SK-N-SH treated with all-trans-retinoic acid at 6 μM for 48 hours (cell line): ENCODE measurements at regions not wholly inside any gene's neighbourhood (a gene's known extent, or its start where the extent isn't known, plus 50 kb on each side); places are given as distances from the start of the nearest gene placed in this dataset.

Experiments used
- ATAC-seq: fragments of 200-7000 bp; cut with Tn5 transposase; 3 replicates; pipeline ENCODE4 v1.9.1; 2020; ENCODE audit warnings: mild to moderate bottlenecking, moderate library complexity
- ARNTL ChIP-seq: fragments of 450-650 bp; formaldehyde crosslinking; IDR thresholded peaks from 2 replicates; pipeline ENCODE4 v1.5.0; 2020; ENCODE audit warnings: low read depth, mild to moderate bottlenecking, moderate library complexity, borderline replicate concordance
- CREB5 ChIP-seq: fragments of 250-450 bp; sonication (Bioruptor Pico); IDR thresholded peaks from 2 replicates; pipeline ENCODE4 v1.5.1; 2020; ENCODE audit warnings: low read depth, mild to moderate bottlenecking, moderate library complexity
- CSDC2 ChIP-seq: fragments of 250-450 bp; sonication (Bioruptor Pico); IDR thresholded peaks from 2 replicates; pipeline ENCODE4 v1.5.0; 2020; ENCODE audit warnings: mild to moderate bottlenecking, moderate library complexity
- ESRRG ChIP-seq: fragments of 250-450 bp; sonication (Bioruptor Pico); IDR thresholded peaks from 2 replicates; pipeline ENCODE4 v1.6.1; 2021; ENCODE audit warnings: mild to moderate bottlenecking
- GLIS3 ChIP-seq: fragments of 250-450 bp; sonication (Bioruptor Pico); IDR thresholded peaks from 2 replicates; pipeline ENCODE4 v1.5.0; 2020; ENCODE audit warnings: mild to moderate bottlenecking, moderate library complexity
- ISL1 ChIP-seq: fragments of 250-450 bp; sonication (Bioruptor Pico); IDR thresholded peaks from 2 replicates; pipeline ENCODE4 v2.1.2; 2022; ENCODE audit warnings: mild to moderate bottlenecking, moderate library complexity
- OSR1 ChIP-seq: fragments of 250-450 bp; sonication (Bioruptor Pico); IDR thresholded peaks from 2 replicates; pipeline ENCODE4 v1.8.0; 2022; ENCODE audit warnings: moderate library complexity, mild to moderate bottlenecking, inconsistent platforms
- PATZ1 ChIP-seq: fragments of 250-450 bp; sonication (Bioruptor Pico); IDR thresholded peaks from 2 replicates; pipeline ENCODE4 v1.8.0; 2020; ENCODE audit warnings: mild to moderate bottlenecking, moderate library complexity, borderline replicate concordance
- POU6F1 ChIP-seq: fragments of 250-450 bp; sonication (Bioruptor Pico); IDR thresholded peaks from 2 replicates; pipeline ENCODE4 v1.8.0; 2021; ENCODE audit warnings: low read depth, mild to moderate bottlenecking, moderate library complexity, borderline replicate concordance
- SNAI2 ChIP-seq: fragments of 250-450 bp; sonication (Bioruptor Pico); IDR thresholded peaks from 2 replicates; pipeline ENCODE4 v1.5.0; 2020; ENCODE audit warnings: mild to moderate bottlenecking, moderate library complexity
- TCF4 ChIP-seq: fragments of 250-450 bp; sonication (Bioruptor Pico); IDR thresholded peaks from 2 replicates; pipeline ENCODE4 v1.8.0; 2021; ENCODE audit warnings: mild to moderate bottlenecking, moderate library complexity, borderline replicate concordance
- TOX ChIP-seq: fragments of 250-450 bp; sonication (Bioruptor Pico); IDR thresholded peaks from 2 replicates; pipeline ENCODE4 v1.8.0; 2021; ENCODE audit warnings: mild to moderate bottlenecking, moderate library complexity, borderline replicate concordance
- ZFP3 ChIP-seq: fragments of 250-450 bp; sonication (Bioruptor Pico); IDR thresholded peaks from 2 replicates; pipeline ENCODE4 v1.5.0; 2020; ENCODE audit warnings: mild to moderate bottlenecking, moderate library complexity
- ZFP30 ChIP-seq: fragments of 450-650 bp; formaldehyde crosslinking; IDR thresholded peaks from 2 replicates; pipeline ENCODE4 v1.5.0; 2022; ENCODE audit warnings: mild to moderate bottlenecking, moderate library complexity
- ZNF565 ChIP-seq: fragments of 450-650 bp; formaldehyde crosslinking; conservative IDR thresholded peaks from 2 replicates; pipeline ENCODE4 v1.5.0; 2020; ENCODE audit warnings: low read depth, mild to moderate bottlenecking, moderate library complexity
- ZNF70 ChIP-seq: fragments of 450-650 bp; formaldehyde crosslinking; IDR thresholded peaks from 2 replicates; pipeline ENCODE4 v1.5.0; 2020; ENCODE audit warnings: mild to moderate bottlenecking, moderate library complexity
- ZNF8 ChIP-seq: fragments of 450-650 bp; formaldehyde crosslinking; IDR thresholded peaks from 2 replicates; pipeline ENCODE4 v1.5.0; 2020; ENCODE audit warnings: mild to moderate bottlenecking, moderate library complexity
- TF ChIP-seq, protein P1 (sequence below): fragments of 250-450 bp; sonication (Bioruptor Pico); IDR thresholded peaks from 2 replicates; pipeline ENCODE4 v1.5.0; 2020; ENCODE audit warnings: mild to moderate bottlenecking, moderate library complexity
- TF ChIP-seq, protein P2 (sequence below): fragments of 250-450 bp; sonication (Bioruptor Pico); IDR thresholded peaks from 2 replicates; pipeline ENCODE4 v1.5.1; 2021; ENCODE audit warnings: mild to moderate bottlenecking, moderate library complexity

GRCh38 chr20:22341508-22341907 is 242.9 kb downstream of the FOXA2 start:
- TF ChIP-seq, protein P1, sequence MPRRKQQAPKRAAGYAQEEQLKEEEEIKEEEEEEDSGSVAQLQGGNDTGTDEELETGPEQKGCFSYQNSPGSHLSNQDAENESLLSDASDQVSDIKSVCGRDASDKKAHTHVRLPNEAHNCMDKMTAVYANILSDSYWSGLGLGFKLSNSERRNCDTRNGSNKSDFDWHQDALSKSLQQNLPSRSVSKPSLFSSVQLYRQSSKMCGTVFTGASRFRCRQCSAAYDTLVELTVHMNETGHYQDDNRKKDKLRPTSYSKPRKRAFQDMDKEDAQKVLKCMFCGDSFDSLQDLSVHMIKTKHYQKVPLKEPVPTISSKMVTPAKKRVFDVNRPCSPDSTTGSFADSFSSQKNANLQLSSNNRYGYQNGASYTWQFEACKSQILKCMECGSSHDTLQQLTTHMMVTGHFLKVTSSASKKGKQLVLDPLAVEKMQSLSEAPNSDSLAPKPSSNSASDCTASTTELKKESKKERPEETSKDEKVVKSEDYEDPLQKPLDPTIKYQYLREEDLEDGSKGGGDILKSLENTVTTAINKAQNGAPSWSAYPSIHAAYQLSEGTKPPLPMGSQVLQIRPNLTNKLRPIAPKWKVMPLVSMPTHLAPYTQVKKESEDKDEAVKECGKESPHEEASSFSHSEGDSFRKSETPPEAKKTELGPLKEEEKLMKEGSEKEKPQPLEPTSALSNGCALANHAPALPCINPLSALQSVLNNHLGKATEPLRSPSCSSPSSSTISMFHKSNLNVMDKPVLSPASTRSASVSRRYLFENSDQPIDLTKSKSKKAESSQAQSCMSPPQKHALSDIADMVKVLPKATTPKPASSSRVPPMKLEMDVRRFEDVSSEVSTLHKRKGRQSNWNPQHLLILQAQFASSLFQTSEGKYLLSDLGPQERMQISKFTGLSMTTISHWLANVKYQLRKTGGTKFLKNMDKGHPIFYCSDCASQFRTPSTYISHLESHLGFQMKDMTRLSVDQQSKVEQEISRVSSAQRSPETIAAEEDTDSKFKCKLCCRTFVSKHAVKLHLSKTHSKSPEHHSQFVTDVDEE: no peak
- TF ChIP-seq ZNF565 (CRISPR knock-in tag): no peak
- no peak for TF ChIP-seq CSDC2 (CRISPR knock-in tag)
- TF ChIP-seq OSR1 (CRISPR knock-in tag): no peak
- no peak for TF ChIP-seq GLIS3 (CRISPR knock-in tag)
- no peak for TF ChIP-seq PATZ1 (CRISPR knock-in tag)
- no peak for TF ChIP-seq ZFP30 (CRISPR knock-in tag)
- TF ChIP-seq, protein P2, sequence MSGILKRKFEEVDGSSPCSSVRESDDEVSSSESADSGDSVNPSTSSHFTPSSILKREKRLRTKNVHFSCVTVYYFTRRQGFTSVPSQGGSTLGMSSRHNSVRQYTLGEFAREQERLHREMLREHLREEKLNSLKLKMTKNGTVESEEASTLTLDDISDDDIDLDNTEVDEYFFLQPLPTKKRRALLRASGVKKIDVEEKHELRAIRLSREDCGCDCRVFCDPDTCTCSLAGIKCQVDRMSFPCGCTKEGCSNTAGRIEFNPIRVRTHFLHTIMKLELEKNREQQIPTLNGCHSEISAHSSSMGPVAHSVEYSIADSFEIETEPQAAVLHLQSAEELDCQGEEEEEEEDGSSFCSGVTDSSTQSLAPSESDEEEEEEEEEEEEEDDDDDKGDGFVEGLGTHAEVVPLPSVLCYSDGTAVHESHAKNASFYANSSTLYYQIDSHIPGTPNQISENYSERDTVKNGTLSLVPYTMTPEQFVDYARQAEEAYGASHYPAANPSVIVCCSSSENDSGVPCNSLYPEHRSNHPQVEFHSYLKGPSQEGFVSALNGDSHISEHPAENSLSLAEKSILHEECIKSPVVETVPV (CRISPR knock-in tag): no peak
- no peak for TF ChIP-seq ZFP3
- TF ChIP-seq SNAI2 (CRISPR knock-in tag): no peak
- TF ChIP-seq ISL1: no peak
- ATAC-seq: no peak

- TF ChIP-seq ARNTL (CRISPR knock-in tag) (no peak), ESRRG (CRISPR knock-in tag) (no peak), SNAI2 (CRISPR knock-in tag) (no peak), ZFP30 (CRISPR knock-in tag) (no peak), TCF4 (CRISPR knock-in tag) (no peak)
- no peak for ATAC-seq
These were observed 244.4 kb downstream of the FOXA2 start for GRCh38 chr20:22339946-22340345.

GRCh38 chr20:22339091-22339881 is 245.1 kb downstream of the FOXA2 start:
- TF ChIP-seq CREB5 (CRISPR knock-in tag) (no peak), ZFP30 (CRISPR knock-in tag) (no peak), ZNF8 (CRISPR knock-in tag) (no peak), TCF4 (CRISPR knock-in tag) (no peak), CSDC2 (CRISPR knock-in tag) (no peak), ZNF565 (CRISPR knock-in tag) (no peak), TOX (CRISPR knock-in tag) (no peak), ZNF70 (CRISPR knock-in tag) (no peak), POU6F1 (CRISPR knock-in tag) (no peak), ISL1 (no peak)
- TF ChIP-seq, protein P2 (CRISPR knock-in tag): no peak
- ATAC-seq: peak; percentile 87
